ENCODE measurements at regions not wholly inside any gene's neighbourhood (a gene's known extent, or its start where the extent isn't known, plus 50 kb on each side); places are given as distances from the start of the nearest gene placed in this dataset.

DNA sequence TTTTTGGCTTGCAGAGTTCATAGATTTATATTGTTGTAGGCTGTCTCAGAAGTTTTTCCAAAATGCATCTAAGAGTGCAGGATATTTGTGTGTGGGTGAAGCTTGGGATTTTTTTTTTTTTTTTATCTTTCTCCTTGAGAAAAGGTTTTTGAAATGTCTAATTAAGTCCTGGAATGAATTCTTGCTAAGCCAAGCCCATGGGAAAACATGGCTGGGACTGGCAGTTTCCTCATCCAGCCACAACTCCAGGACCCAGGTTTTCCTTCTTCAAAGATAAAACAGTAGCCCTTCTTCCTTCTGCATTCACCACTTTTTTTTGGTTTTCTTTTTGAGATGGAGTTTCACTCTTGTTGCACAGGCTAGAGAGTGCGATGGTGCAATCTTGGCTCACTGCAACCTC lies 242.5 kb upstream of the JAG1 start:
- Mint-ChIP-seq H3K4me1 (no peaks in the 10 kb centered on the region), H3K27ac (no peak overlapping the region), H3K9me3 (peaks cover 5% of the 10 kb centered on the region; the same call in 1 of the 3 replicates), H3K27me3 (ENCODE audit: insufficient read depth, low read depth, poor library complexity) (peaks cover 2% of the 10 kb centered on the region), H3K36me3 (ENCODE audit: low read depth) (0 out of 3 replicates have a peak, but pooled peaks cover 5% of the 10 kb centered on the region), H3K4me3 (no peak overlapping the region)
- DNase-seq (ENCODE audit: low spot score) (no peak), ATAC-seq (no peak)
- Histone ChIP-seq H3K4me1 (ENCODE audit: insufficient read depth) (no peaks in the 10 kb centered on the region), H3K4me2 (no peak overlapping the region), H4K20me1 (replicated peaks; ENCODE audit: insufficient read depth) (no peaks in the 10 kb centered on the region; the same call in 1 of the 2 replicates), H3K9me2 (ENCODE audit: insufficient read depth) (no peaks in the 10 kb centered on the region), H3K27ac (ENCODE audit: low read depth) (no peak overlapping the region), H3K27me3 (ENCODE audit: insufficient read depth) (no peaks in the 10 kb centered on the region), H2AFZ (no peak overlapping the region), H3K36me3 (ENCODE audit: insufficient read depth) (no peaks in the 10 kb centered on the region), H3F3A (replicated peaks; ENCODE audit: low read depth) (no peaks in the 10 kb centered on the region), H3K79me2 (replicated peaks; ENCODE audit: insufficient read depth) (no peaks in the 10 kb centered on the region), H3K4me3 (no peak overlapping the region)
- TF ChIP-seq ZNF114 (CRISPR knock-in tag; IDR thresholded peaks at IDR 0.05) (no peak), EZH2 (IDR thresholded peaks at IDR 0.05; ENCODE audit: low read depth, unreplicated experiment) (no peak)
- TF ChIP-seq, protein P1, sequence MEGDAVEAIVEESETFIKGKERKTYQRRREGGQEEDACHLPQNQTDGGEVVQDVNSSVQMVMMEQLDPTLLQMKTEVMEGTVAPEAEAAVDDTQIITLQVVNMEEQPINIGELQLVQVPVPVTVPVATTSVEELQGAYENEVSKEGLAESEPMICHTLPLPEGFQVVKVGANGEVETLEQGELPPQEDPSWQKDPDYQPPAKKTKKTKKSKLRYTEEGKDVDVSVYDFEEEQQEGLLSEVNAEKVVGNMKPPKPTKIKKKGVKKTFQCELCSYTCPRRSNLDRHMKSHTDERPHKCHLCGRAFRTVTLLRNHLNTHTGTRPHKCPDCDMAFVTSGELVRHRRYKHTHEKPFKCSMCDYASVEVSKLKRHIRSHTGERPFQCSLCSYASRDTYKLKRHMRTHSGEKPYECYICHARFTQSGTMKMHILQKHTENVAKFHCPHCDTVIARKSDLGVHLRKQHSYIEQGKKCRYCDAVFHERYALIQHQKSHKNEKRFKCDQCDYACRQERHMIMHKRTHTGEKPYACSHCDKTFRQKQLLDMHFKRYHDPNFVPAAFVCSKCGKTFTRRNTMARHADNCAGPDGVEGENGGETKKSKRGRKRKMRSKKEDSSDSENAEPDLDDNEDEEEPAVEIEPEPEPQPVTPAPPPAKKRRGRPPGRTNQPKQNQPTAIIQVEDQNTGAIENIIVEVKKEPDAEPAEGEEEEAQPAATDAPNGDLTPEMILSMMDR (conservative IDR thresholded peaks at IDR 0.05; ENCODE audit: low read depth in 2 of 2) = no peak

DNA sequence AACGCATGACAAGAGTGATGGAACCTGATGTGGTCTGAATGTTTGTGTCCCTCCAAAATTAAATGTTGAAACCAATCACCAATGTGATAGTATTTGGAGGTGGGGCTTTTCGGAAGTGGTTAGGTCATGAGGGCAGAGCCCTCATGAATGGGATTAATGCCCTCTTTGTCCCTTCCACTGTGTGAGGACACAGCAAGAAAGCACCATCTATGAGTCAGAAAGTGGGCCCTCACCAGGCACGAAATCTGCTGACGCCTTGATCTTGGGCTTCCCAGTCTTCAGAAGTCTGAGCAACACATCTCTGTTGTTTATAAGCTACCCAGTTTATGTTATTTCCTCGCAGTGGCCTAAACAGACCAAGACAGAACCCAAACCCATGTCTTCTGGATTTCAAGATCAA lies 244.0 kb upstream of the JAG1 start:
- ATAC-seq (no peak), DNase-seq (ENCODE audit: low spot score) (no peak)
- H3K4me3 Mint-ChIP-seq = no peak overlapping the region
- no peaks in the 10 kb centered on the region for H3K27me3 ChIP-seq (ENCODE audit: insufficient read depth)
- no peaks in the 10 kb centered on the region for H3F3A ChIP-seq (replicated peaks; ENCODE audit: low read depth)
- H4K20me1 ChIP-seq (replicated peaks; ENCODE audit: insufficient read depth) = no peaks in the 10 kb centered on the region; the same call in 1 of the 2 replicates
- peaks cover 6% of the 10 kb centered on the region for H3K4me1 Mint-ChIP-seq
- H2AFZ ChIP-seq = no peak overlapping the region
- no peak overlapping the region for H3K27ac ChIP-seq (ENCODE audit: low read depth)
- no peaks in the 10 kb centered on the region for H3K79me2 ChIP-seq (replicated peaks; ENCODE audit: insufficient read depth)
- H3K27me3 Mint-ChIP-seq (ENCODE audit: insufficient read depth, low read depth, poor library complexity) = peaks cover 2% of the 10 kb centered on the region
- no peak overlapping the region for H3K27ac Mint-ChIP-seq
- H3K9me3 Mint-ChIP-seq = peaks cover 5% of the 10 kb centered on the region; the same call in 1 of the 3 replicates
- H3K9me2 ChIP-seq (ENCODE audit: insufficient read depth) = no peaks in the 10 kb centered on the region
- no peaks in the 10 kb centered on the region for H3K36me3 ChIP-seq (ENCODE audit: insufficient read depth)
- no peak overlapping the region for H3K4me3 ChIP-seq
- H3K4me2 ChIP-seq = no peak overlapping the region
- H3K36me3 Mint-ChIP-seq (ENCODE audit: low read depth) = 0 out of 3 replicates have a peak, but pooled peaks cover 5% of the 10 kb centered on the region
- no peaks in the 10 kb centered on the region for H3K4me1 ChIP-seq (ENCODE audit: insufficient read depth)
- TF ChIP-seq ZNF114 (CRISPR knock-in tag; IDR thresholded peaks at IDR 0.05) (no peak), ZNF331 (CRISPR knock-in tag; IDR thresholded peaks at IDR 0.05; ENCODE audit: low read depth) (no peak), STAT1 (IDR thresholded peaks at IDR 0.05; ENCODE audit: unreplicated experiment) (no peak), CREB1 (CRISPR knock-in tag; IDR thresholded peaks at IDR 0.05; ENCODE audit: low read depth) (no peak), POLR2AphosphoS5 (IDR thresholded peaks at IDR 0.05; ENCODE audit: low read depth) (no peak), NANOG (IDR thresholded peaks at IDR 0.05; ENCODE audit: borderline replicate concordance) (no peak), EZH2phosphoT487 (IDR thresholded peaks at IDR 0.05; ENCODE audit: unreplicated experiment) (no peak), EZH2 (IDR thresholded peaks at IDR 0.05; ENCODE audit: low read depth, unreplicated experiment) (no peak), JUNB (IDR thresholded peaks at IDR 0.05; ENCODE audit: unreplicated experiment) (no peak)
- TF ChIP-seq, protein P2, sequence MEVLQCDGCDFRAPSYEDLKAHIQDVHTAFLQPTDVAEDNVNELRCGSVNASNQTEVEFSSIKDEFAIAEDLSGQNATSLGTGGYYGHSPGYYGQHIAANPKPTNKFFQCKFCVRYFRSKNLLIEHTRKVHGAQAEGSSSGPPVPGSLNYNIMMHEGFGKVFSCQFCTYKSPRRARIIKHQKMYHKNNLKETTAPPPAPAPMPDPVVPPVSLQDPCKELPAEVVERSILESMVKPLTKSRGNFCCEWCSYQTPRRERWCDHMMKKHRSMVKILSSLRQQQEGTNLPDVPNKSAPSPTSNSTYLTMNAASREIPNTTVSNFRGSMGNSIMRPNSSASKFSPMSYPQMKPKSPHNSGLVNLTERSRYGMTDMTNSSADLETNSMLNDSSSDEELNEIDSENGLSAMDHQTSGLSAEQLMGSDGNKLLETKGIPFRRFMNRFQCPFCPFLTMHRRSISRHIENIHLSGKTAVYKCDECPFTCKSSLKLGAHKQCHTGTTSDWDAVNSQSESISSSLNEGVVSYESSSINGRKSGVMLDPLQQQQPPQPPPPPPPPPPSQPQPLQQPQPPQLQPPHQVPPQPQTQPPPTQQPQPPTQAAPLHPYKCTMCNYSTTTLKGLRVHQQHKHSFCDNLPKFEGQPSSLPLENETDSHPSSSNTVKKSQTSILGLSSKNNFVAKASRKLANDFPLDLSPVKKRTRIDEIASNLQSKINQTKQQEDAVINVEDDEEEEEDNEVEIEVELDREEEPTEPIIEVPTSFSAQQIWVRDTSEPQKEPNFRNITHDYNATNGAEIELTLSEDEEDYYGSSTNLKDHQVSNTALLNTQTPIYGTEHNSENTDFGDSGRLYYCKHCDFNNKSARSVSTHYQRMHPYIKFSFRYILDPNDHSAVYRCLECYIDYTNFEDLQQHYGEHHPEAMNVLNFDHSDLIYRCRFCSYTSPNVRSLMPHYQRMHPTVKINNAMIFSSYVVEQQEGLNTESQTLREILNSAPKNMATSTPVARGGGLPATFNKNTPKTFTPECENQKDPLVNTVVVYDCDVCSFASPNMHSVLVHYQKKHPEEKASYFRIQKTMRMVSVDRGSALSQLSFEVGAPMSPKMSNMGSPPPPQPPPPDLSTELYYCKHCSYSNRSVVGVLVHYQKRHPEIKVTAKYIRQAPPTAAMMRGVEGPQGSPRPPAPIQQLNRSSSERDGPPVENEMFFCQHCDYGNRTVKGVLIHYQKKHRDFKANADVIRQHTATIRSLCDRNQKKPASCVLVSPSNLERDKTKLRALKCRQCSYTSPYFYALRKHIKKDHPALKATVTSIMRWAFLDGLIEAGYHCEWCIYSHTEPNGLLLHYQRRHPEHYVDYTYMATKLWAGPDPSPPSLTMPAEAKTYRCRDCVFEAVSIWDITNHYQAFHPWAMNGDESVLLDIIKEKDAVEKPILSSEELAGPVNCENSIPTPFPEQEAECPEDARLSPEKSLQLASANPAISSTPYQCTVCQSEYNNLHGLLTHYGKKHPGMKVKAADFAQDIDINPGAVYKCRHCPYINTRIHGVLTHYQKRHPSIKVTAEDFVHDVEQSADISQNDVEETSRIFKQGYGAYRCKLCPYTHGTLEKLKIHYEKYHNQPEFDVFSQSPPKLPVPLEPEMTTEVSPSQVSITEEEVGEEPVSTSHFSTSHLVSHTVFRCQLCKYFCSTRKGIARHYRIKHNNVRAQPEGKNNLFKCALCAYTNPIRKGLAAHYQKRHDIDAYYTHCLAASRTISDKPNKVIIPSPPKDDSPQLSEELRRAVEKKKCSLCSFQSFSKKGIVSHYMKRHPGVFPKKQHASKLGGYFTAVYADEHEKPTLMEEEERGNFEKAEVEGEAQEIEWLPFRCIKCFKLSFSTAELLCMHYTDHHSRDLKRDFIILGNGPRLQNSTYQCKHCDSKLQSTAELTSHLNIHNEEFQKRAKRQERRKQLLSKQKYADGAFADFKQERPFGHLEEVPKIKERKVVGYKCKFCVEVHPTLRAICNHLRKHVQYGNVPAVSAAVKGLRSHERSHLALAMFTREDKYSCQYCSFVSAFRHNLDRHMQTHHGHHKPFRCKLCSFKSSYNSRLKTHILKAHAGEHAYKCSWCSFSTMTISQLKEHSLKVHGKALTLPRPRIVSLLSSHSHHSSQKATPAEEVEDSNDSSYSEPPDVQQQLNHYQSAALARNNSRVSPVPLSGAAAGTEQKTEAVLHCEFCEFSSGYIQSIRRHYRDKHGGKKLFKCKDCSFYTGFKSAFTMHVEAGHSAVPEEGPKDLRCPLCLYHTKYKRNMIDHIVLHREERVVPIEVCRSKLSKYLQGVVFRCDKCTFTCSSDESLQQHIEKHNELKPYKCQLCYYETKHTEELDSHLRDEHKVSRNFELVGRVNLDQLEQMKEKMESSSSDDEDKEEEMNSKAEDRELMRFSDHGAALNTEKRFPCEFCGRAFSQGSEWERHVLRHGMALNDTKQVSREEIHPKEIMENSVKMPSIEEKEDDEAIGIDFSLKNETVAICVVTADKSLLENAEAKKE (CRISPR knock-in tag; IDR thresholded peaks at IDR 0.05) = no peak

All from GM23338 (cell line).